AG09319 (cell line): ENCODE measurements at regions not wholly inside any gene's neighbourhood (a gene's known extent, or its start where the extent isn't known, plus 50 kb on each side); places are given as distances from the start of the nearest gene placed in this dataset.

Experiments
- DNase-seq: peaks from one replicate; pipeline ENCODE4 v3.0.0-alpha.2; 2010; ENCODE audit warnings: low read depth; ENCODE audit errors: extremely low read depth
- TF ChIP-seq, protein P1 (sequence below): IDR thresholded peaks from 2 replicates; pipeline ENCODE4 v1.5.1; 2011; ENCODE audit warnings: low read depth, mild to moderate bottlenecking, inconsistent platforms, low read length, moderate library complexity

DNA sequence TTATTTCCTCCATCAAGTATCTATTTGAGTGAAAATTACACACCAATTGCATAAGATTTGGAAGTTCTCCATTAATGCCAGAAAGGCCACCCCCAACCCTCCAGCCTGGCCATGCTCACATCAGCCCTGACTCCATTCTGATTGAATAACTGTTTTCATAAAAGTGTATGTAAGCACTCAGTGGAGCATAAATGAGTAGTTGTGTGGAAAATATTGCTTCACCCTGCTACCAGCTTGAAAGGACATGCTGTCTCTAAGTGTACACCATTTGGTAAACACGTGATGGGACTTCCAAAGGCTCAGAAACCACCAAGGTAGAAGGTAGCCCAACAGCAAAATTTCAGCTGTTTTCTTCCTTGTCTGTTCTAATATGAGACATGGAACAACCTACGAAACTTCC lies 393.8 kb downstream of the ZNF385D start:
- TF ChIP-seq, protein P1, sequence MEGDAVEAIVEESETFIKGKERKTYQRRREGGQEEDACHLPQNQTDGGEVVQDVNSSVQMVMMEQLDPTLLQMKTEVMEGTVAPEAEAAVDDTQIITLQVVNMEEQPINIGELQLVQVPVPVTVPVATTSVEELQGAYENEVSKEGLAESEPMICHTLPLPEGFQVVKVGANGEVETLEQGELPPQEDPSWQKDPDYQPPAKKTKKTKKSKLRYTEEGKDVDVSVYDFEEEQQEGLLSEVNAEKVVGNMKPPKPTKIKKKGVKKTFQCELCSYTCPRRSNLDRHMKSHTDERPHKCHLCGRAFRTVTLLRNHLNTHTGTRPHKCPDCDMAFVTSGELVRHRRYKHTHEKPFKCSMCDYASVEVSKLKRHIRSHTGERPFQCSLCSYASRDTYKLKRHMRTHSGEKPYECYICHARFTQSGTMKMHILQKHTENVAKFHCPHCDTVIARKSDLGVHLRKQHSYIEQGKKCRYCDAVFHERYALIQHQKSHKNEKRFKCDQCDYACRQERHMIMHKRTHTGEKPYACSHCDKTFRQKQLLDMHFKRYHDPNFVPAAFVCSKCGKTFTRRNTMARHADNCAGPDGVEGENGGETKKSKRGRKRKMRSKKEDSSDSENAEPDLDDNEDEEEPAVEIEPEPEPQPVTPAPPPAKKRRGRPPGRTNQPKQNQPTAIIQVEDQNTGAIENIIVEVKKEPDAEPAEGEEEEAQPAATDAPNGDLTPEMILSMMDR, result no peak
- DNase-seq, result no peak

DNA sequence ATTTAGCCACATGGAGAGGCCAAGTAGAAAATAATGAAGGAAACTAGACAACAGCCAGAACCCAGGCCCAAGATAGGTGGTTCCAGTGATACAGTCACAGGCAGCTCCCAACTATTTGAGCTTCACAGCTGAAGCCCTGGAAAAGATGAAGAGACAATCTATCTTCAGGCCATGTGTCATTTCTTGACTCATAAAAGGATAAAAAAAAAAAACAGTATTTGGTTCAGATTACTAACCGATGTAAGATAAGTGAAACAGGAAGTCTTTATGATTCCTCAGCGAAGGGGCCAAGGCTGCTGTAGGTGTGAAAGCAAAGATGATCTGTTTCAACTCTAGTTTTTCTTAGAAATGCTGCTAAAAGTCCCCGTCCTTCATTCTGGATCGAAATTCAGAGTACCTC lies 394.6 kb downstream of the ZNF385D start:
- TF ChIP-seq, protein P1, result no peak
- DNase-seq, result no peak

DNA sequence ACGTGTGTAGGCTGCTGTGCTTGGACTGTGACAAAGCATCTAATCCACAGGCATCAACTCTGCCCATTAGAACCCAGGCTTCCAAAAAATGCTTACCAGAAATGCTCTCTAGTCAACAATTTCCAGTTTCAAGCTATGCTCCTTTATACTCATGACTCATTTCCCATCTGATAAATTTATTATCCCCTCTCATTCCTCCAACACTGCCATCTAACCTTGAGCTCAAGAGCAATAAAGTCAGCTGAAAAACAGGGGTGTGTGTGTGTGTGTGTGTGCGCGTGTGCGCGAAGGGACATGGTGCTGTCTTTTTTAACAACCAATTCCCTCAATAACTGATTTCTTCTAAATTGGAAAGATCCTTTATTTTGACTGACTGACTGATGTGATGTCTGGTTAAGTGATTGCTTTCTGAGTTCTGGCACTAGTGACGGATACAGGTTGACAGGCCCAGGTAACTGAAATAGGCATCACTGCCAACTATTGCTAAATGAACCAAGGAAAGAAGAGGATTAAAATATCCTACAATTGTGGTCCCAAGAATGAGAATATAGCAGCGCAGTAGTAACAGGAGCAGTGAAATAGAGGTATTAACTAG lies 405.5 kb downstream of the ZNF385D start:
- no peak for DNase-seq

DNA sequence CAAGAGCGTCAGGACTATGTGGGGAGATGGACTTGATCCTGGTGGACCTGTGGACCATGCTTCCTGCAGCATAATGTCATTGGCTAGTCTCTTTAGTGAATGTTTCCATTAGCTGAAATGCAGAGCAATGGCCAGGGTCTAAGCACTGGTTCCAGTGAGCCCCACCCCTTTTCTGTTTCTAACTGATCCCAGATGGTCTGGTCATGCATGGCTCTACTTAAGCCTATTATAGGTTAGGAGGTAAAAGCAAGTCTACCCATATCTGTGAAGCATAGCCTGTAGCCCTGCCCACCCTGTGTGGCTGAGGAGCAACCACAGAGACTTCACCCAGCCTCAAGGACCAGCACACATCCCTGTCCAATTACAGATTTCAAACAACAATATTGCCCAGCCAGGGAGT lies 419.2 kb downstream of the ZNF385D start:
- DNase-seq, result no peak
- TF ChIP-seq, protein P1, result no peak

More for the DNA sequence above, 405.5 kb downstream of the ZNF385D start:
- TF ChIP-seq, protein P1, result no peak

DNA sequence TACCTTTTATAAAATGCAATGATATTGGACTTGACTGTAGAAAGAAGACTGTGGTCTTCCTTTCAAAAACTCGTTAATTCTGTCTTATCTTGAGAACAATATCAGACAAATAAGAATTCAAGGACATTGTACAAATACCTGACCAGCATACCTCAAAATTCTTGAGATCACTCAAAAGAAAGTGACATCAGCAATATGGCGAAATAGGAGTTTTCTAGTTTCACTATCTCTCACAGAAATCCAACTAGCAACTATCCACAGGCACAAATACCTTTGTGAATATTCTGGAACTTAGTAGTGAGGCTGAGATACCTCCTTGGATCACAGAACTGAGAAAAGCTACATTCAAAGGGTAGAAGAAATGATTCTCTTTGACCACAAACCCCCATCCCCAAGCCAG lies 419.7 kb downstream of the ZNF385D start:
- DNase-seq, result no peak
- TF ChIP-seq, protein P1, result no peak

DNA sequence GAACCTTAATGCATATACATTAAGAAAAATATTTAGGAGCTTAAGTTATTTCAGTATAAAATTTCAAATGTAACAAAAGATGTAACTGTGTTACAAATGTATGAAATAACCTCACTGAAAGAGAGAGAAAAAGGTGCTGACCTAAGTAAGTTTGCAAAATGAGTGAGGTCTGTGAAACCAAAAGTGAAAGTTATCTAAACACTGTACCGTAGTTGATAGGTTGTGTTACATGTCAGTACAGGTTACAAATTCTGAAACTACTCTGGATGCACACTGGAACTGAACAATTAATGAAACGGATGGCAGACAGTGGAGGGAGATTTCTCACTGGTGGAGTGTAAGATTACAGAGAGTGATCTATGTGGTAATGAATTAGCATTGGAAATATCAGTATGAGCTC lies 420.7 kb downstream of the ZNF385D start:
- TF ChIP-seq, protein P1, result no peak
- DNase-seq, result no peak

DNA sequence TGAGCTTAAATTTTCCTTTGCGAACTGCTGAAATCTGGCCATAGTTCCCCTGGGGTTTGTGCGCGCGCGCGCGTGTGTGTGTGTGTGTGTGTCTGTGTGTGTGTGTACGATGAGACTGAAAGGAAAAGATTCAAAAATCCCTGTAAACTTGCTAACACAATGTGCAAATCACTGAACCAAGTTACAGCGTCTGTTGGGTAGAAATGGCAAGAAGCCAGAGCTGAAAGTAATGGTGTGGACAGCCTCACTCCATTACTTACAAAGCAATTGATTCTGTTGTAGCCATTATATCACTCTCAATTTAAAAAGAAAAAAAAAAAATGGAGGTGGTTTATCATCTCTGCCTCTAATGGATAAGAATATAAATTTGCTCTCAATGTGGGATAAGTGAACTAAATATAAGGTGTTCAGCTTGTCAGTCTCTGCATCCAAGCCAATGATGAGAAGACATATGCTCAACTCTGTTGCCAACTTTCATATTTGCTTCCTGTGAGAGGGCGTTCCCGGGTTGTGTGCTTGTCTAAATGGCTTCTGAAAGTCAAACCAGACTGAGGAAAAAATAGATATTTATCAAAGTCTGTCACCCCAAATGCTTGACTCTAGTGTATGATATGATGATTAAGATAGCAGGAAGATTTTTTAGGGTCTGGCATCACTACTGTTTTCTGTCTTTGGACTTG lies 422.2 kb downstream of the ZNF385D start:
- TF ChIP-seq, protein P1, result no peak
- DNase-seq, result no peak
